AG04449 (cell line): ENCODE measurements at regions not wholly inside any gene's neighbourhood (a gene's known extent, or its start where the extent isn't known, plus 50 kb on each side); places are given as distances from the start of the nearest gene placed in this dataset.
A peak's percentile ranks its signal among the peaks of the same experiment; 100 is the strongest.

Experiments
- CTCF ChIA-PET: fragments of 350-600 bp; formaldehyde crosslinking; extraction: SDS; loops from one replicate; lab custom pipeline; 2021; ENCODE audit warnings: antibody characterized with exemption; lab: Yijun Ruan, JAX
- POLR2A ChIA-PET: fragments of 400-600, 350-600 bp; formaldehyde crosslinking; extraction: SDS; loops from one replicate; lab custom pipeline; 2020; ENCODE audit warnings: antibody characterized with exemption, inconsistent platforms; lab: Yijun Ruan, JAX
- DNase-seq: peaks from one replicate; pipeline ENCODE4 v3.0.0-alpha.2; 2010; ENCODE audit warnings: low read depth, low spot score
- H3K4me3 ChIP-seq: 2 replicates; pipeline ENCODE4 v1.5.1; 2011; ENCODE audit warnings: low read depth, mild to moderate bottlenecking, control low read depth, low read length
- TF ChIP-seq, protein P1 (sequence below): IDR thresholded peaks from one replicate; pipeline ENCODE4 v1.5.1; 2011; ENCODE audit warnings: mild to moderate bottlenecking, moderate library complexity, low read length, control low read depth, inconsistent platforms; ENCODE audit not compliant: insufficient read depth; ENCODE audit errors: missing control alignments

- no peak overlapping the region for H3K4me3 ChIP-seq
- POLR2A ChIA-PET: no interaction called here
- TF ChIP-seq, protein P1, sequence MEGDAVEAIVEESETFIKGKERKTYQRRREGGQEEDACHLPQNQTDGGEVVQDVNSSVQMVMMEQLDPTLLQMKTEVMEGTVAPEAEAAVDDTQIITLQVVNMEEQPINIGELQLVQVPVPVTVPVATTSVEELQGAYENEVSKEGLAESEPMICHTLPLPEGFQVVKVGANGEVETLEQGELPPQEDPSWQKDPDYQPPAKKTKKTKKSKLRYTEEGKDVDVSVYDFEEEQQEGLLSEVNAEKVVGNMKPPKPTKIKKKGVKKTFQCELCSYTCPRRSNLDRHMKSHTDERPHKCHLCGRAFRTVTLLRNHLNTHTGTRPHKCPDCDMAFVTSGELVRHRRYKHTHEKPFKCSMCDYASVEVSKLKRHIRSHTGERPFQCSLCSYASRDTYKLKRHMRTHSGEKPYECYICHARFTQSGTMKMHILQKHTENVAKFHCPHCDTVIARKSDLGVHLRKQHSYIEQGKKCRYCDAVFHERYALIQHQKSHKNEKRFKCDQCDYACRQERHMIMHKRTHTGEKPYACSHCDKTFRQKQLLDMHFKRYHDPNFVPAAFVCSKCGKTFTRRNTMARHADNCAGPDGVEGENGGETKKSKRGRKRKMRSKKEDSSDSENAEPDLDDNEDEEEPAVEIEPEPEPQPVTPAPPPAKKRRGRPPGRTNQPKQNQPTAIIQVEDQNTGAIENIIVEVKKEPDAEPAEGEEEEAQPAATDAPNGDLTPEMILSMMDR: no peak
- no peak for DNase-seq
- CTCF ChIA-PET: no interaction called here
Measured at GRCh38 chrX:101774340-101774739, 114.7 kb upstream of the ARMCX2 start.

DNA sequence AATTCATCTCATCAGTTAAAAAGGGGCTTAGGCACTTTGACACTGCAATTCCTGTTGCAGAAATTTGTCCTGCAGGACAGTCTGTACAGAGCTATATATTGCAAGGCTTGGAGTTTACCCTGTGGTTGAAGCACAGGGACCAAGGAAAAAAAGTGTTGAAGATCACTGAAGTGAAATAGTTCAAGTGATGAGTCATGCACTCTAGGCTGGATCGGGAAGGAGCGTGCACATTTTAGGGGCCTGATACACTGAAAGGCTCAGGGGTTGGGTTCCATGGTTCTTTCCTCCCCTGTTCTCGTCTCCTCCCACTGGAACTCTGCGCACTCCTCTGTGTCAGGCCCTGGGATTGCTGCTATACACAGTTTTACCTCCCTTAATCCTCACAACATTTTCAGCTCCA is 104.9 kb upstream of the ARMCX2 start:
- ChIA-PET POLR2A (no interaction called here), CTCF (no interaction called here)

DNA sequence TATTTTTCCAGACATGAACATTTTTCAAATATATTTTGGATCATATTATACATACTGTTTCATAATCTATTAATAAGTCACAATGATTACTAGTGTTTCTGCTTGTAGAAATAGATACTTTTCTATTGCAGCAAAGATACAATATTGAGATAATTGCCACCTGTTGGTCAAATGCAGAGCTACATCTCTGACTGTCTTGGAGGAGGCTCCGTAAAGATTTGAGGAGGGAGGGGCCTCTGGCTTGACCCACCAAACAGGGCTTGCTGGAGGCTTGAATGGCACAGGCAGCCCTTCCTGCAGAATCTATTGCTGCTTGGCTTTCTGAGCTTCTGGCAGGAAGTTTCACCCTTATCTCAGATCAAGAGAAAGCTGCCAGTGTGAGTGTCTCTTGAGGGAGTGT is 99.3 kb upstream of the ARMCX2 start:
- DNase-seq: no peak
- ChIA-PET POLR2A (no interaction called here), CTCF (interaction anchor here (0.7 to 1.6 kb wide), 4 partner anchors 46 to 344 kb away, joined by 3 to 4 read pairs (median 4); no protein-coding TSS in a partner anchor)
- H3K4me3 ChIP-seq: no peak overlapping the region
- TF ChIP-seq, protein P1: peak; percentile 24

More for the DNA sequence above, 104.9 kb upstream of the ARMCX2 start:
- H3K4me3 ChIP-seq: no peak overlapping the region
- no peak for DNase-seq
- TF ChIP-seq, protein P1: no peak

DNA sequence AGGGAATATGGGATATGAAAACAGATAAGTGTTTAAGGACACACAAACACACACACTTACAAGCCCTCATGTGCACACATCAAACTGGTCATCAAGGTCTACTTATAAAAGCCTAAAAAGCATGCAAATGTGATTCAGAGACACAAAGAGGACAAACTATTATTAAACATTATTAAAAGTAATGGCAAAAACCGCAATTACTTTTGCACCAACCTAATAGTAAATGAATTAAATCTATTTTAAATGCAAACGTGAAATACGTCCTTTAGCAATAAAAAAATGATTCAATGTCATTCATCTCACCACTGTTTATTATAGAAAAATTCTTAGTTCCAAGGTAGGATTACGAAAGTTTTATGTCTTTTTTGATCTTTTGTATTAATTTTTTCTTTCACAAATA is 91.1 kb upstream of the ARMCX2 start:
- CTCF ChIA-PET: no interaction called here
- TF ChIP-seq, protein P1: no peak
- POLR2A ChIA-PET: no interaction called here
- H3K4me3 ChIP-seq: no peak overlapping the region
- DNase-seq: no peak

GRCh38 chrX:101749436-101749835 is 89.8 kb upstream of the ARMCX2 start:
- DNase-seq: no peak
- no peak overlapping the region for H3K4me3 ChIP-seq
- TF ChIP-seq, protein P1: no peak
- ChIA-PET CTCF (interaction anchor here (1.0 kb wide), 1 partner anchor 153 kb away, joined by 3 read pairs; no protein-coding TSS in a partner anchor), POLR2A (no interaction called here)

GRCh38 chrX:101745046-101745445 is 85.4 kb upstream of the ARMCX2 start:
- DNase-seq: no peak
- ChIA-PET POLR2A (no interaction called here), CTCF (no interaction called here)
- H3K4me3 ChIP-seq: no peak overlapping the region
- TF ChIP-seq, protein P1: no peak
